GM12878 (cell line): ENCODE measurements at regions not wholly inside any gene's neighbourhood (a gene's known extent, or its start where the extent isn't known, plus 50 kb on each side); places are given as distances from the start of the nearest gene placed in this dataset.

ENCODE experiments used
- ATAC-seq: fragments of 200-7000 bp; cut with Tn5 transposase; 3 replicates; pipeline ENCODE4 v1.9.1; 2020; ENCODE audit warnings: mild to moderate bottlenecking, moderate library complexity
- BruUV-seq: library from RNA; stranded (reverse); fragments of 400-500 nt; replicated peaks from 2 replicates; lab custom pipeline; 2021; lab: Mats Ljungman, UMichigan
- CTCF ChIA-PET: fragments of 300-600 bp; sonication (Branson Sonifier 250); formaldehyde crosslinking; extraction: SDS; loops from one replicate; lab custom pipeline; 2021; ENCODE audit warnings: inconsistent platforms; lab: Yijun Ruan, JAX
- POLR2A ChIA-PET: fragments of 350-600 bp; formaldehyde crosslinking; extraction: SDS; loops from one replicate; lab custom pipeline; 2021; ENCODE audit warnings: inconsistent platforms; lab: Charles Lee
- RAD21 ChIA-PET: fragments of 300-600 bp; sonication (Branson Sonifier 250); formaldehyde crosslinking; loops from one replicate; lab custom pipeline; 2023; ENCODE audit warnings: antibody characterized with exemption; ENCODE audit not compliant: unreplicated experiment; lab: Charles Lee
- SMC1A ChIA-PET: fragments of 300-600 bp; sonication (Branson Sonifier 250); formaldehyde crosslinking; loops from one replicate; lab custom pipeline; 2023; ENCODE audit not compliant: unreplicated experiment, uncharacterized antibody; lab: Charles Lee
- DNase-seq: peaks from one replicate; pipeline ENCODE4 v3.0.0-alpha.2; 2011; ENCODE audit warnings: low read depth, low spot score
- FAIRE-seq: peaks from 3 replicates; lab custom pipeline; 2011; peaks lifted over from hg19 to GRCh38; lab: Jason Lieb, UNC
- H2AFZ ChIP-seq: 2 replicates; pipeline ENCODE4 v1.6.0; 2011; ENCODE audit warnings: low read depth, low read length, control low read depth; ENCODE audit not compliant: control insufficient read depth
- H3K27ac ChIP-seq: 2 replicates; pipeline ENCODE4 v1.5.1; 2011; ENCODE audit warnings: control low read depth; ENCODE audit not compliant: control insufficient read depth, insufficient read depth
- H3K27me3 ChIP-seq, 2 experiments: replicated peaks in 1 of 2; 2 replicates each; pipeline versions ENCODE4 v1.6.0 to v1.6.1; 2011; ENCODE audit warnings: low read length in 1 of 2; ENCODE audit not compliant: control insufficient read depth in 2 of 2, insufficient read depth in 2 of 2
- H3K36me3 ChIP-seq, 2 experiments: 2 replicates each; pipeline ENCODE4 v1.5.1; 2011; ENCODE audit warnings: low read length in 1 of 2; ENCODE audit not compliant: control insufficient read depth in 2 of 2, insufficient read depth in 2 of 2
- H3K4me1 ChIP-seq: 2 replicates; pipeline ENCODE4 v1.6.1; 2011; ENCODE audit warnings: mild to moderate bottlenecking, low read length, moderate library complexity, mixed read lengths; ENCODE audit not compliant: control insufficient read depth, insufficient read depth
- H3K4me2 ChIP-seq: 2 replicates; pipeline ENCODE4 v1.6.0; 2011; ENCODE audit warnings: control low read depth; ENCODE audit not compliant: control insufficient read depth, insufficient read depth
- H3K4me3 ChIP-seq: fragments of 200-600 bp; sonication (generic); 2 replicates; pipeline ENCODE4 v1.5.1; 2016
- H3K79me2 ChIP-seq: 2 replicates; pipeline ENCODE4 v1.6.0; 2011; ENCODE audit warnings: low read length; ENCODE audit not compliant: control insufficient read depth, insufficient read depth
- H3K9ac ChIP-seq: 2 replicates; pipeline ENCODE4 v1.8.0; 2011; ENCODE audit warnings: low read length, control low read depth, mixed read lengths; ENCODE audit not compliant: control insufficient read depth, insufficient read depth
- H3K9me3 ChIP-seq: replicated peaks from 3 replicates; pipeline ENCODE4 v1.5.1; 2011; ENCODE audit warnings: mild to moderate bottlenecking, low read length; ENCODE audit not compliant: control insufficient read depth, insufficient read depth
- H4K20me1 ChIP-seq: 2 replicates; pipeline ENCODE4 v1.6.0; 2011; ENCODE audit not compliant: control insufficient read depth, insufficient read depth
- ATF2 ChIP-seq: IDR thresholded peaks from 2 replicates; pipeline ENCODE4 v1.6.1; 2012; ENCODE audit warnings: low read length, inconsistent platforms
- NFXL1 ChIP-seq: fragments of 450-650 bp; IDR thresholded peaks from 2 replicates; pipeline ENCODE4 v1.6.1; 2017; ENCODE audit warnings: antibody characterized with exemption, mild to moderate bottlenecking, borderline replicate concordance
- NKRF ChIP-seq: fragments of 450-650 bp; conservative IDR thresholded peaks from 2 replicates; pipeline ENCODE4 v1.6.1; 2017; ENCODE audit warnings: mild to moderate bottlenecking, moderate library complexity
- POLR2AphosphoS5 ChIP-seq: IDR thresholded peaks from 2 replicates; pipeline ENCODE4 v1.6.1; 2011; ENCODE audit warnings: mild to moderate bottlenecking, low read length, inconsistent platforms
- USF1 ChIP-seq: IDR thresholded peaks from 2 replicates; pipeline ENCODE4 v1.6.1; 2011; ENCODE audit warnings: borderline replicate concordance, low read depth, mild to moderate bottlenecking, moderate library complexity, mixed read lengths, low read length; ENCODE audit not compliant: insufficient read depth; ENCODE audit errors: extremely low read length
- ZNF24 ChIP-seq: fragments of 450-650 bp; IDR thresholded peaks from 2 replicates; pipeline ENCODE4 v1.6.1; 2017; ENCODE audit warnings: antibody characterized with exemption, mild to moderate bottlenecking
- WGBS: methylation state at CpG from one replicate; pipeline ENCODE4 v1.1.6; 2016; ENCODE audit warnings: low lambda C conversion rate; ENCODE audit not compliant: insufficient replicate concordance, insufficient coverage; ENCODE audit errors: missing lambda C conversion rate; 5-methylcytosine and 5-hydroxymethylcytosine counted together
- in situ Hi-C: fragments of 300-500 bp; cut with MboI; formaldehyde crosslinking; loops from 9 replicates; pipeline ENCODE4 v1.14.3; 2018; ENCODE audit warnings: mixed read lengths
- intact Hi-C: fragments of 100-400 bp; cut with micrococcal nuclease; formaldehyde crosslinking; loops from one replicate; pipeline ENCODE4 v1.14.2; 2022; ENCODE audit not compliant: unreplicated experiment

GRCh38 chr10:63703740-63704345, 182.6 kb downstream of the REEP3 start:
- ATAC-seq (no peak), DNase-seq (no peak), FAIRE-seq (no peak)
- Histone ChIP-seq H3K4me2 (no peak overlapping the region), H3K4me3 (no peak overlapping the region), H3K27me3 (no peaks in the 10 kb centered on the region), H4K20me1 (no peaks in the 10 kb centered on the region), H2AFZ (peak overlapping the region; percentile 13; the same call in 1 of the 2 replicates), H3K79me2 (no peaks in the 10 kb centered on the region), H3K27ac (no peak overlapping the region), H3K4me1 (peaks cover 8% of the 10 kb centered on the region), H3K36me3 (no peaks in the 10 kb centered on the region), H3K9me3 (no peaks in the 10 kb centered on the region), H3K9ac (no peak overlapping the region)
- ChIA-PET RAD21 (interaction anchor here (0.7 to 3.4 kb wide), 7 partner anchors 11 to 487 kb away, joined by 3 to 12 read pairs (median 5); no protein-coding TSS in a partner anchor), SMC1A (interaction anchor here (0.9 to 1.9 kb wide), 6 partner anchors 12 to 537 kb away, joined by 3 to 10 read pairs (median 6); no protein-coding TSS in a partner anchor), POLR2A (no interaction called here), CTCF (interaction anchor here (0.5 to 8.4 kb wide), 7 partner anchors 15 to 1283 kb away, joined by 3 to 62 read pairs (median 3); no protein-coding TSS in a partner anchor)
- in situ Hi-C loops (loop anchor here (25.0 kb wide), 1 partner anchor 1117 kb away; no protein-coding TSS in a partner anchor), intact Hi-C loops (no loop called here)
- no TSS peak for BruUV-seq
- TF ChIP-seq ATF2 = no peak
- WGBS = 68% methylated on average over 6 of the region's 6 CpGs

GRCh38 chr10:63707254-63707910, 186.2 kb downstream of the REEP3 start:
- CTCF ChIA-PET = interaction anchor here (0.7 to 8.4 kb wide), 6 partner anchors 11 to 540 kb away, joined by 3 to 62 read pairs (median 4); no protein-coding TSS in a partner anchor
- SMC1A ChIA-PET = interaction anchor here (0.6 to 2.6 kb wide), 11 partner anchors 8 to 541 kb away, joined by 3 to 17 read pairs (median 4); no protein-coding TSS in a partner anchor
- no peak overlapping the region for H3K27ac ChIP-seq
- H3K79me2 ChIP-seq = no peaks in the 10 kb centered on the region
- H4K20me1 ChIP-seq = no peaks in the 10 kb centered on the region
- intact Hi-C loops = no loop called here
- no peaks in the 10 kb centered on the region for H3K27me3 ChIP-seq
- no TSS peak for BruUV-seq
- POLR2A ChIA-PET = interaction anchor here (0.6 kb wide), 2 partner anchors 79 to 450 kb away, joined by 4 to 5 read pairs; no protein-coding TSS in a partner anchor
- ATAC-seq = peak; percentile 91
- H3K4me2 ChIP-seq = no peak overlapping the region
- in situ Hi-C loops = loop anchor here (25.0 kb wide), 1 partner anchor 1120 kb away; no protein-coding TSS in a partner anchor
- H3K9me3 ChIP-seq = no peaks in the 10 kb centered on the region
- no peak overlapping the region for H3K9ac ChIP-seq
- H3K4me3 ChIP-seq = no peak overlapping the region
- H3K36me3 ChIP-seq = no peaks in the 10 kb centered on the region
- no peak overlapping the region for H2AFZ ChIP-seq
- RAD21 ChIA-PET = interaction anchor here (0.9 to 2.2 kb wide), 6 partner anchors 8 to 502 kb away, joined by 3 to 8 read pairs (median 5); no protein-coding TSS in a partner anchor
- no peak for FAIRE-seq
- peak; percentile 48 for DNase-seq
- peaks cover 17% of the 10 kb centered on the region for H3K4me1 ChIP-seq
- WGBS = 0% methylated on average over 1 of the region's 1 CpG
- TF ChIP-seq NKRF (no peak), ZNF24 (no peak), NFXL1 (no peak), ATF2 (peak; percentile 100), POLR2AphosphoS5 (no peak), USF1 (no peak)
